NOMO-1 treated with dmso at 0.1 percent for 144 hours (cell line): ENCODE measurements at regions not wholly inside any gene's neighbourhood (a gene's known extent, or its start where the extent isn't known, plus 50 kb on each side); places are given as distances from the start of the nearest gene placed in this dataset.
"Not testable (repeated sequence)": the region's sequence is repeated elsewhere in the genome, so short reads cannot be mapped to it uniquely, and the experiment has no call there.

ENCODE experiments used
- DNase-seq: peaks from one replicate; lab custom pipeline; 2025; ENCODE audit not compliant: unreplicated experiment; lab: John Stamatoyannopoulos, UW

- no peak for DNase-seq
Observed at GRCh38 chr13:65540175-65540574, 1690.0 kb downstream of the PCDH9 start.

- DNase-seq, result no peak
Observed at GRCh38 chr13:65535370-65535769, 1694.8 kb downstream of the PCDH9 start.

DNA sequence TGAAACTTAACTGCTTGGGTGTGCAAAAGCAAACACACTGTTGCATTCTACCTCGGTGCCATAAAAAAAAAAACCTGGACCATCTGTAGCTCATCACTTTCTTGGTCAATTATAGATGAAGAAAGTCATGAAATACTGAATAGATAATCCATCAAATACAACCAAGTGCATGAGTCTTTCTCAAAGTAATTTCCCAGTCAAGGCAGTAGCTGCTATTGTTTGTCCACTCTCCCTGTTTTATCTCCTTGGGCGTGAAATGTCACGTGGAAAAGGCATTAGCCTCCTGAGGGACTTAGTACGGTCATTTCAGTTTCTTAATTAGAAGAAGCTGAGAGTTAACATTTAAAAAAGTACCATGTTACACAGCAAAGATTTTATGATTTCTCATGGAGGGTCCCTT lies 1697.9 kb downstream of the PCDH9 start:
- DNase-seq, result no peak

GRCh38 chr13:65530688-65531087 lies 1699.4 kb downstream of the PCDH9 start:
- DNase-seq, result no peak

DNA sequence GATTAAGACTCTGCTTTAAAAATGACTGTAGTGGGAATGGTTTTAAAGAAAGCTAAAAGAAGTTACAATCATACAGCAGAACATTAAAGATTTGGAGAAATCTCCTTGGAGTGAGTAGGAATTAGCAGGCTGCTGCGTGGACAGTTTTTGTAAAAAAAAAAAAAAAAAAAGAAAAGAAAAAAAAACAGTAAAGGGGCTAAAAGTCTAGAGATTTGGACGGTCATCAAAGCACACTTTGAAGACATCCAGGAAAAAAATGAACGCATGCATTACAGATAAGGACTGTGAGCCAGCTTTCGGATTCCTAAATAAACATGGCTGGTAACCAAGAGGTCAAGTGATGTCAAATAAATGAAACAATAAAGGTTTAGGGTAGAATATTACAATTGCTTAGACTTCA lies 1700.6 kb downstream of the PCDH9 start:
- no peak for DNase-seq

GRCh38 chr13:65508745-65509144 lies 1721.4 kb downstream of the PCDH9 start:
- no peak for DNase-seq

DNA sequence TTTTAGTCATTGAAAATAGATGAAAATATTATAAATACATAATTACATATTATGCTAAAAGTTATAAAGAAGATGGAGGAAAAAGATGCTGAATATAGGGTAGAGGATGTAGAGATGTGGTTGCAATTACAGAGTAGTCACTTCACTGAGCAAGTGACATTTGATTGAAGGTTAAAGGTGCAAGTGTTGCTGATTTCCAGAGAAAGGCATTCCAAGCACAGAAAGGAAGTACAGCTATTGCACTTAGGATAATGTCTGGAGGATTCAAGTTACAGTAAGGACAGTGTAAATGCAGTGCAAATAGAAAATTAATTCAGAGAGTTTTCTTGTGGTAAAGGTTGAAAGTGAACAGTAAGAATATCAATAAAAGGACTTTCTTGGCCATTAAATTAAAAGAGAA lies 1721.8 kb downstream of the PCDH9 start:
- DNase-seq, result no peak

DNA sequence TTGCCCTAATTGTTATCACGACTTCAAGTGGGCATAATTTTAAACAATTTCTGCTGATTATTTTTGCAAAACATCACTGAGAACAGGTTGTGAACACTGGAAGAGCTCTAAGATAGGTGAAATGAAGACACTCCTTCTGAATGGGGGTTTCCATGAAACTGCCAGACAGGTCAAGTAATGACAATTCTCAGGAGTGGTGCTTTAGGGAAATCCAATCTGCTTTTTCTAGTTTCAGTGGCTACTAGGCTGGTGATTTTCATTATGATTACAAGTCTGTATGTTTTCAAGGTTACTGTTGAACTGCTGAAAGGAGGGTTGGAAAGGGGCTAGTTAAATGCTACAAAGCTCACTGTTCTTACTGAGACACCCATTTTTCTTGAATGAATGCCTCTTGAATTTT lies 1724.2 kb downstream of the PCDH9 start:
- DNase-seq, result no peak

DNA sequence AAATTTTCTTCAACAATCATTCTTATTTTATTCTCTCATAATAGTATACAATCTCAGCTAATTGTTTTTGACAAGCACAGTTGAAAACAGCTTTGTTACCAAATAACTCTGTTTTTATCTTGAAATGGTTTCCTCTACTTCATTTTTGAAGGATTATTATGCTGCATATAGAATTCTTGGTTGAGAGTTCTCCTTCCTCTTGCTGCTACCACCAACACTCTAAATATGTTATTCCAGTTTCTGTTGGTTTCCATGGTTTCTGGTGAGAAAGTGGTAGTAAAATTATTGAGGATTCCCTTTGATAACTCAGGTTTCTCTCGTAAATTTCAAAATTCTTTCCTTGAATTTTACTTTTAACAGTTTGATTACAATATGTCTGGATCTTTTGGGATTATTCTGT lies 1725.9 kb downstream of the PCDH9 start:
- DNase-seq, result no peak

DNA sequence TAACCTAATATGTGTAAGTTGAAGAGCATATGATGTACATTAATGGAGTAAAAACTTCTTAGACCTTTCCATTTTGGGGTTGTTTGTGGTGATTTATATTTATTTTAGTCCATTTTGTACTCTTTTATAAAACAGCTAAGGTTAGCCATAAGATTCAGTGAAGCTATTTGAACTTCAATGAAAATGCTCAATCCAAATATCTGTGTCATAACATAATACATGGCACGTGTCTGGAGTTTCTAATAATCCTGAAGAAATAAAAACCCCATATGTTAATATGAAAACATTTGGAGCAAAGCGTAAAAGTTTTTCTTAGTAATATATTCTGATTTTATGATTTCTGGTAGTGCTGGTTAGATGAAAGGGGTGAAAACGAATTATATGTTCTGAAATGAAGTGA lies 1729.7 kb downstream of the PCDH9 start:
- DNase-seq, result no peak

DNA sequence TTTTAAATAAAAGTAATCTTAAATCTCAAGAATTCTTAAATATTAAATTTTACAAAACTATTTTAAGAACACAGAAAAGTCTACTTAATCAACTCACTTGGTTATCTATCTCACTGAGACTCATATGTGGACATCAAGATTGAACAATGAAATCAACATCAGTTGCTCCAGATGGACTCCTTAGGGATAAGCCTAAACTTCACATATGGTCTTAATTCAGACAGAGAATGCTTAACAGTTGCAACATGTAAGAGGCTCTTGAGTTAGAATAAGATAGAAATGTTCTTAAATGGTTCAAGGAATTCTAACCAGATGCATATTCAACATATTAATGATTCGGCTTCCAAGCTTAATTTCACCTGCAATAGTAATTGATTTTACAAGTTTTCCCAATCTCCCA lies 1730.9 kb downstream of the PCDH9 start:
- no peak for DNase-seq

GRCh38 chr13:65497265-65497664 lies 1732.9 kb downstream of the PCDH9 start:
- no peak for DNase-seq

DNA sequence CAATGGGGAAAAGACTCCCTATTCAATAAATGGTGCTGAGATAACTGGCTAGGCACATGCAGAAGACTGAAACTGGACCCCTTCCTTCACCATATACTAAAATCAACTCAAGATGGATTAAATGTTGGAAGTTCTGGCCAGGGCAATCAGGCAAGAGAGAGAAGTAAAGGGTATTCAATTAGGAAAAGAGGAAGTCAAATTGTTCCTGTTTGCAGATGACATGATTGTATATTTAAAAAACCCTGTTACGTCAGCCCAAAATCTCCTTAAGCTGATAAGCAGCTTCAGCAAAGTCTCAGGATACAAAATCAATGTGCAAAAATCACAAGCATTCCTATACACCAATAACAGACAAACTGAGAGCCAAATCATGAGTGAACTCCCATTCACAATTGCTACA lies 1739.4 kb downstream of the PCDH9 start:
- not testable (repeated sequence) for DNase-seq

GRCh38 chr13:65488606-65489005 lies 1741.5 kb downstream of the PCDH9 start:
- no peak for DNase-seq

GRCh38 chr13:65479692-65480091 lies 1750.4 kb downstream of the PCDH9 start:
- DNase-seq, result no peak

DNA sequence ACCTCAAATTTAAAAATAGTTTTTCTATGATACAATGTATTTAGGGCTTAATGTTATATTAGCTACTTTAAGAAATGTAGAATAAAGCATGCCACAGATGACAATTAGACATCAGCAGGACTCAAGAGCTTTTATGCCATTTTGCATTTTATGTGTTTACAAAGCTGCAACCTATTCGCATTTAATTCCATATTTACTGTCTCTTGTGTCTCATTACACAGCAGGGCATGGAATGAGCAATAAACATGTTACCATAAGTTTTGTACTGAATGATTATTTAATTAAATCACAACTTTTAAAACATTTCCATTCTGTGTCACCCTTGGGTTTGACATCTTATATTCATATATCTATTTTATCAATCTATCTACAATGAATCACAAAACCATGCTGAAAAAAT lies 1756.9 kb downstream of the PCDH9 start:
- no peak for DNase-seq

- DNase-seq, result no peak
Observed at GRCh38 chr13:65472336-65472735, 1757.8 kb downstream of the PCDH9 start.

DNA sequence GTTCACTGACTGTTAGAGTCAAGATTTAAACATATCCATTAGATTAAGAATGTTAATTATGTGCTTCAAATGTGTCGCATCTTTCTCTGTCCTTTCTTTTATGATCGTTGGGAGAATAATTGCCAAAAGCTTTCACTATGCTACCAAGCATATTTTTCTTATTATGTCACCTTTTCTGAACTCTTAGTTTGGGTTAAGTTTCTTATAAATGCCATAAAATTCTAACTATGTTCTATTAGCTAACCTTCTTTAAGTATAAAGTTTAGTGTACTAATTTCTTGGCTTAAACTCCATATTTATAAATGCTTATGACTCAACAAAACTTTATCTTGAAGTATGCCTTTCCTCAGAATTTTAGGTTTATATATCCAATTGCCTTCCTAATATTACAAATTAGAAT lies 1759.4 kb downstream of the PCDH9 start:
- DNase-seq, result no peak

DNA sequence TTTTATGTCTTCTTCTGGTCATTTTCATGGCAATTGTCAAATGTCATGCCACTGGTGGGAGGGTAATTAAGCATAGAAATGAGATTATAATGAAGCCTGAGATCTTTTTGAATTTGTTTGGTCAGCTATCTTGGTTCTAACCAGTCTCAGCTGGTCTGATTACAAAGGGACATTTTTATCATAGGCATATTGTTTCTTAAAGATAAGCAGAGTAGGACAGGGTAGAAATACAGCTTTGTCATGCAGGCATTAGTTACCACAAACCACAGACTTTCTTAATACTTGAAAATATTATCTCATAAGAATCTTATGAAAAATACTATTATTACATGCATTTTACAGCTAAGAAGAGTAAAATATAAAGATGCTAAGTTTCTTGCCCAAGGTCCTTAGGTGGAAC lies 1761.5 kb downstream of the PCDH9 start:
- no peak for DNase-seq

GRCh38 chr13:65461590-65461989 lies 1768.5 kb downstream of the PCDH9 start:
- no peak for DNase-seq

DNA sequence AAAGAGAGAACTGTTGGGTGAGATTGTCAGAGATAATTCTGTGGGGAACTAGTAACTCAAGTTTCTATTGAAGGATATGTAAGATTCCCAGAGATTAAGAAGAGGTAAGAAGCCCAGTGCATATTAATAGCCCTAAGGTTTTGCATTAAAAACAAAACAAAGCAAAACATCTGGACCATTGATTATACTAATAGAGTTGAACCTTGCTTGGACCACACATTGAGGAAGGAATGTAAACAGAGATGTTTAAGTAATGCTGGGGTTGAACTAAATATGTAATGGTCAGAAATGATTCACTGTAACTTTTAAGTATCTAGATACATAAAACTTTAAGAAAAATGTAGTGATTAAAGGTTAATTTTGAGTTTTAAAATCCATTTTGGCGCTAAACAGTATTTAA lies 1770.0 kb downstream of the PCDH9 start:
- DNase-seq, result no peak

DNA sequence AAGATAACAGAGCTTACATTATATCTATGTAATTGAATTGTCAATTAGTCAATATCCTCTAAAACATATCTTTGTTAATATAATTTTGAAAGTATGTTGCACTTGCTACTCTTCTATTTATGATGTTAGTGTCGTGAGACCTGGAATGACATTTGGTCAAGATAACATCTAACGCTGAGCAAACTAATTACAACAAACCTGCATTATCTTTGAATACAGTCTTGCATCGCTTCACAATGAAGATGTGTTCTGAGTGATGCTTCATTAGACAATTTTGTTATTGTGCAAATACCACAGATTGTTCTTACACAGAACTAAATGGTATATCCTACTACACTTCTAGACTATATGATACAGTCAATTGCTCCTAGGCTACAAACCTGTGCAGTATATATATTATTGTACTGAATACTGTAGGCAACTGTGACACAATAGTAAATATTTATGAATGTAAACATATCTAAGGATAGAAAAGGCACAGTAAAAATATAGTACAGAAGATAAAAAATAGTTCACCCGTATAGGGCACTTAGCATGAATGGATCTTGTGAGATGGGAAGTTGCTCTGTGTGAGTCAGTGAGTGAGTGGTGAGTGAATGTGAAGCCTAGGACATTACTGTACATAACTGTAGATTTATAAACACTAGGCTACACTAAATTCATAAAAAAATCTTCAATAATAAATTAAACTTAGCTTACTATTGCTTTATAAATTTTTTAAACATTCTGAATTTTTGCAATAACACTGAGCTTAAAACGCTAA lies 1773.8 kb downstream of the PCDH9 start:
- no peak for DNase-seq

DNA sequence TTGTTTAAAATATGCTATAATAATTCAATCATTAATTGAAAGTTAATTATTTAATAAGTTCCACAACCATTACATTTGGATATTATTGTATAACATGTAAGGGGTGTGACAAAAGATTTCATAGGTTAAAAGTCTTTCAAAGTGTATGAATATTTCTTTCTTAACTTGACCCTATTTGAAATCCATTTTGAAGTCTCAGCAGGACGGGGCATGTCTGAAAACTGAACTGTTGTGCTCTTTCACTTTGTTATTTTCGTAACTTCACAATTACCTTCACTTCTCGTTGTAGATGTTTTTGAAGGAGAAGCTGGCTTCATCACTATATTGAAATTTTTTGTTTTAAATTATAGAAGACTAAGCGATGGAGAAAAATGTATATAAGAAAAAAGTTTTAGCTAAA lies 1775.7 kb downstream of the PCDH9 start:
- DNase-seq, result no peak
